GM23338 (cell line): ENCODE measurements at regions not wholly inside any gene's neighbourhood (a gene's known extent, or its start where the extent isn't known, plus 50 kb on each side); places are given as distances from the start of the nearest gene placed in this dataset.

Source experiments
- CREB1 ChIP-seq: fragments of 250-450 bp; sonication (Bioruptor Pico); IDR thresholded peaks from 2 replicates; pipeline ENCODE4 v1.5.0; 2020; ENCODE audit warnings: low read depth, mild to moderate bottlenecking, moderate library complexity
- CTCF ChIP-seq, 2 experiments: fragments of 200-600 bp in 1 of 2; sonication (generic) in 1 of 2; conservative IDR thresholded peaks; 2 replicates each; pipeline versions ENCODE4 v1.5.1 to v1.6.1; 2016 to 2017; ENCODE audit warnings: antibody characterized with exemption in 2 of 2, low read depth in 2 of 2, mild to moderate bottlenecking in 2 of 2, moderate library complexity in 1 of 2
- ETS1 ChIP-seq: IDR thresholded peaks from 2 replicates; pipeline ENCODE4 v1.6.1; 2016; ENCODE audit warnings: antibody characterized with exemption
- EZH2 ChIP-seq: fragments of 200-600 bp; sonication (generic); IDR thresholded peaks from one replicate; pipeline ENCODE4 v1.8.0; 2017; ENCODE audit warnings: antibody characterized with exemption, mild to moderate bottlenecking, low read depth; ENCODE audit not compliant: unreplicated experiment
- EZH2phosphoT487 ChIP-seq: fragments of 200-600 bp; sonication (generic); IDR thresholded peaks from one replicate; pipeline ENCODE4 v1.8.1; 2018; ENCODE audit warnings: antibody characterized with exemption; ENCODE audit not compliant: unreplicated experiment
- JUNB ChIP-seq: IDR thresholded peaks from one replicate; pipeline ENCODE4 v1.6.1; 2016; ENCODE audit warnings: antibody characterized with exemption; ENCODE audit not compliant: unreplicated experiment
- POLR2AphosphoS5 ChIP-seq: IDR thresholded peaks from 2 replicates; pipeline ENCODE4 v1.6.1; 2016; ENCODE audit warnings: antibody characterized with exemption, low read depth
- ZNF114 ChIP-seq: fragments of 250-450 bp; sonication (Bioruptor Pico); IDR thresholded peaks from 2 replicates; pipeline ENCODE4 v1.5.0; 2020; ENCODE audit warnings: mild to moderate bottlenecking, moderate library complexity
- TF ChIP-seq, protein P1 (sequence below): IDR thresholded peaks from one replicate; pipeline ENCODE4 v1.6.1; 2018; ENCODE audit warnings: antibody characterized with exemption; ENCODE audit not compliant: unreplicated experiment

GRCh38 chr15:66644869-66645268 is 57.2 kb upstream of the SMAD6 start:
- no peak for TF ChIP-seq JUNB
- TF ChIP-seq CTCF (conservative IDR thresholded peaks at IDR 0.05; ENCODE audit: low read depth in 2 of 2): no peak
- TF ChIP-seq CREB1 (CRISPR knock-in tag): no peak
- no peak for TF ChIP-seq POLR2AphosphoS5
- TF ChIP-seq EZH2: no peak
- TF ChIP-seq ETS1: no peak
- no peak for TF ChIP-seq EZH2phosphoT487
- TF ChIP-seq ZNF114 (CRISPR knock-in tag): no peak
- TF ChIP-seq, protein P1, sequence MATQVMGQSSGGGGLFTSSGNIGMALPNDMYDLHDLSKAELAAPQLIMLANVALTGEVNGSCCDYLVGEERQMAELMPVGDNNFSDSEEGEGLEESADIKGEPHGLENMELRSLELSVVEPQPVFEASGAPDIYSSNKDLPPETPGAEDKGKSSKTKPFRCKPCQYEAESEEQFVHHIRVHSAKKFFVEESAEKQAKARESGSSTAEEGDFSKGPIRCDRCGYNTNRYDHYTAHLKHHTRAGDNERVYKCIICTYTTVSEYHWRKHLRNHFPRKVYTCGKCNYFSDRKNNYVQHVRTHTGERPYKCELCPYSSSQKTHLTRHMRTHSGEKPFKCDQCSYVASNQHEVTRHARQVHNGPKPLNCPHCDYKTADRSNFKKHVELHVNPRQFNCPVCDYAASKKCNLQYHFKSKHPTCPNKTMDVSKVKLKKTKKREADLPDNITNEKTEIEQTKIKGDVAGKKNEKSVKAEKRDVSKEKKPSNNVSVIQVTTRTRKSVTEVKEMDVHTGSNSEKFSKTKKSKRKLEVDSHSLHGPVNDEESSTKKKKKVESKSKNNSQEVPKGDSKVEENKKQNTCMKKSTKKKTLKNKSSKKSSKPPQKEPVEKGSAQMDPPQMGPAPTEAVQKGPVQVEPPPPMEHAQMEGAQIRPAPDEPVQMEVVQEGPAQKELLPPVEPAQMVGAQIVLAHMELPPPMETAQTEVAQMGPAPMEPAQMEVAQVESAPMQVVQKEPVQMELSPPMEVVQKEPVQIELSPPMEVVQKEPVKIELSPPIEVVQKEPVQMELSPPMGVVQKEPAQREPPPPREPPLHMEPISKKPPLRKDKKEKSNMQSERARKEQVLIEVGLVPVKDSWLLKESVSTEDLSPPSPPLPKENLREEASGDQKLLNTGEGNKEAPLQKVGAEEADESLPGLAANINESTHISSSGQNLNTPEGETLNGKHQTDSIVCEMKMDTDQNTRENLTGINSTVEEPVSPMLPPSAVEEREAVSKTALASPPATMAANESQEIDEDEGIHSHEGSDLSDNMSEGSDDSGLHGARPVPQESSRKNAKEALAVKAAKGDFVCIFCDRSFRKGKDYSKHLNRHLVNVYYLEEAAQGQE: no peak
